PC-9 (cell line): ENCODE measurements at regions not wholly inside any gene's neighbourhood (a gene's known extent, or its start where the extent isn't known, plus 50 kb on each side); places are given as distances from the start of the nearest gene placed in this dataset.

ENCODE experiments used
- BruUV-seq: library from RNA; stranded (reverse); fragments of 400-500 nt; replicated peaks from 2 replicates; lab custom pipeline; 2021; lab: Mats Ljungman, UMichigan
- CTCF ChIA-PET: fragments of 300-600 bp; sonication (Branson Sonifier 250); formaldehyde crosslinking; loops from one replicate; lab custom pipeline; 2022; ENCODE audit warnings: antibody characterized with exemption; lab: Charles Lee
- POLR2A ChIA-PET: fragments of 300-600 bp; sonication (Branson Sonifier 250); formaldehyde crosslinking; loops from one replicate; lab custom pipeline; 2022; ENCODE audit warnings: antibody characterized with exemption; ENCODE audit not compliant: unreplicated experiment; lab: Charles Lee
- DNase-seq, 2 experiments: peaks; one replicate each; pipeline versions ENCODE4 v3.0.0 to v3.0.0-alpha.2; 2015 to 2022; ENCODE audit warnings: mixed read lengths in 1 of 2
- H2AFZ ChIP-seq: fragments of 200-600 bp; sonication (generic); 2 replicates; pipeline ENCODE4 v1.8.1; 2017; ENCODE audit warnings: antibody characterized with exemption
- H3F3A ChIP-seq: fragments of 200-600 bp; sonication (generic); 2 replicates; pipeline ENCODE4 v1.8.1; 2017; ENCODE audit warnings: antibody characterized with exemption, mild to moderate bottlenecking, low read depth; ENCODE audit not compliant: insufficient read depth
- H3K27ac ChIP-seq: fragments of 200-600 bp; sonication (generic); 2 replicates; pipeline ENCODE4 v1.6.1; 2016; ENCODE audit warnings: mixed run types
- H3K27me3 ChIP-seq: fragments of 200-600 bp; sonication (generic); 2 replicates; pipeline ENCODE4 v1.6.1; 2016; ENCODE audit warnings: low read depth, mixed run types; ENCODE audit not compliant: insufficient read depth
- H3K36me3 ChIP-seq: fragments of 200-600 bp; sonication (generic); 2 replicates; pipeline ENCODE4 v1.6.1; 2016; ENCODE audit warnings: low read depth, mixed run types
- H3K4me1 ChIP-seq: fragments of 200-600 bp; sonication (generic); replicated peaks from 2 replicates; pipeline ENCODE4 v1.6.1; 2016; ENCODE audit warnings: mixed run types; ENCODE audit not compliant: insufficient read depth
- H3K4me2 ChIP-seq: fragments of 200-600 bp; sonication (generic); 2 replicates; pipeline ENCODE4 v1.6.1; 2017; ENCODE audit warnings: mixed run types
- H3K4me3 ChIP-seq: fragments of 200-600 bp; sonication (generic); 2 replicates; pipeline ENCODE4 v1.6.1; 2016; ENCODE audit warnings: mixed run types
- H3K79me2 ChIP-seq: fragments of 200-600 bp; sonication (generic); 2 replicates; pipeline ENCODE4 v1.6.1; 2017; ENCODE audit warnings: low read depth, mixed run types
- H3K9me2 ChIP-seq: fragments of 200-600 bp; sonication (generic); 2 replicates; pipeline ENCODE4 v1.8.1; 2017; ENCODE audit warnings: mild to moderate bottlenecking; ENCODE audit not compliant: insufficient read depth
- H3K9me3 ChIP-seq: fragments of 200-600 bp; sonication (generic); 2 replicates; pipeline ENCODE4 v1.8.1; 2016; ENCODE audit warnings: low read depth; ENCODE audit not compliant: insufficient read depth
- H4K20me1 ChIP-seq: fragments of 200-600 bp; sonication (generic); 2 replicates; pipeline ENCODE4 v1.8.1; 2017; ENCODE audit not compliant: insufficient read depth
- EZH2 ChIP-seq: fragments of 200-600 bp; sonication (generic); IDR thresholded peaks from 2 replicates; pipeline ENCODE4 v1.8.0; 2017; ENCODE audit warnings: antibody characterized with exemption, low read depth
- intact Hi-C: fragments of 100-400 bp; cut with micrococcal nuclease; formaldehyde crosslinking; loops from one replicate; pipeline ENCODE4 v1.10.0; 2022; ENCODE audit not compliant: unreplicated experiment
- TF ChIP-seq, protein P1 (sequence below): fragments of 200-600 bp; sonication (generic); conservative IDR thresholded peaks from 2 replicates; pipeline ENCODE4 v1.6.1; 2017; ENCODE audit warnings: mixed run types, antibody characterized with exemption, mild to moderate bottlenecking, moderate library complexity

DNA sequence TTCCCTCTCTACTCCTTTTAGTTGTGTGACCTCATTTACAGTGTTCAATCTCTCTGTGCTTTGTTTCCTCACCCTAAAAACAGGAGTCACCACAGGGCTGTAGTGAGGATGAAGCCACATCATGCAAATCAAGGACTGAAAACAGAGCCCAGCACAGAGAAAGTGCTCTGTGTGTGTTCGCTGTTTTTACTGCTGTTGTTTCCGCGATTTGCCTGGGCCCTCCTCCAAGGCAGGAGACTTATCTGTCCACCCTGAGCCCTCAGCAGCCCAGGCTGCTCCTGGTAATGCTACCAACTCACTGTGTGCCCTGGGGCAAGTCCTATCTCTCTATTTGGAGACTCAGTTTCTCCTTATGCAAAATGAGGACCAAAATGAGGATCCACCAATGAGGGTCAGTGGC, 87.2 kb upstream of the NEURL1B start:
- Histone ChIP-seq H3K4me2 (no peak overlapping the region), H2AFZ (no peak overlapping the region), H3F3A (no peaks in the 10 kb centered on the region), H3K4me1 (no peaks in the 10 kb centered on the region), H3K27ac (no peak overlapping the region), H3K36me3 (no peaks in the 10 kb centered on the region), H3K9me2 (no peaks in the 10 kb centered on the region), H3K79me2 (no peaks in the 10 kb centered on the region), H4K20me1 (no peaks in the 10 kb centered on the region), H3K27me3 (peaks cover 89% of the 10 kb centered on the region), H3K9me3 (no peaks in the 10 kb centered on the region), H3K4me3 (no peak overlapping the region)
- DNase-seq, result no peak
- no TSS peak for BruUV-seq
- ChIA-PET CTCF (no interaction called here), POLR2A (no interaction called here)
- TF ChIP-seq, protein P1, sequence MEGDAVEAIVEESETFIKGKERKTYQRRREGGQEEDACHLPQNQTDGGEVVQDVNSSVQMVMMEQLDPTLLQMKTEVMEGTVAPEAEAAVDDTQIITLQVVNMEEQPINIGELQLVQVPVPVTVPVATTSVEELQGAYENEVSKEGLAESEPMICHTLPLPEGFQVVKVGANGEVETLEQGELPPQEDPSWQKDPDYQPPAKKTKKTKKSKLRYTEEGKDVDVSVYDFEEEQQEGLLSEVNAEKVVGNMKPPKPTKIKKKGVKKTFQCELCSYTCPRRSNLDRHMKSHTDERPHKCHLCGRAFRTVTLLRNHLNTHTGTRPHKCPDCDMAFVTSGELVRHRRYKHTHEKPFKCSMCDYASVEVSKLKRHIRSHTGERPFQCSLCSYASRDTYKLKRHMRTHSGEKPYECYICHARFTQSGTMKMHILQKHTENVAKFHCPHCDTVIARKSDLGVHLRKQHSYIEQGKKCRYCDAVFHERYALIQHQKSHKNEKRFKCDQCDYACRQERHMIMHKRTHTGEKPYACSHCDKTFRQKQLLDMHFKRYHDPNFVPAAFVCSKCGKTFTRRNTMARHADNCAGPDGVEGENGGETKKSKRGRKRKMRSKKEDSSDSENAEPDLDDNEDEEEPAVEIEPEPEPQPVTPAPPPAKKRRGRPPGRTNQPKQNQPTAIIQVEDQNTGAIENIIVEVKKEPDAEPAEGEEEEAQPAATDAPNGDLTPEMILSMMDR, result no peak
- TF ChIP-seq EZH2, result no peak
- intact Hi-C loops, result no loop called here

DNA sequence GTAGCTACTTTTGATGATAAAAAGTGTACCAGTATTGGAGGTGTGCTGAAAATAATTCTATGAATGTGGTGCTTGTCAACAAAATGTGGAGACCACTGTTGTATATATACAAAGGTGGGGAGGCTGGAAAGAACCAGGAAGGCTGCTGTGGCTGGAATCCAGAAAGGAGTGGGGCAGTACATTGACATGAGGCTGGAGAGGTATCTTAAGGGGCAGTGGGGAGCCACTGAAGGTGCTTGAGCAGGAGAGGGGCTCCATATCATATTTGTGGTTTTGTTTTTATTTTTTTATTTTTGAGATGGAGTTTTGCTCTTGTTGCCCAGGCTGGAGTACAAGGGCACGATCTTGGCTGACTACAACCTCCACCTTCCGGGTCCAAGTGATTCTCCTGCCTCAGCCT, 87.9 kb upstream of the NEURL1B start:
- Histone ChIP-seq H3F3A (no peaks in the 10 kb centered on the region), H3K27me3 (peaks cover 89% of the 10 kb centered on the region), H3K4me1 (no peaks in the 10 kb centered on the region), H4K20me1 (no peaks in the 10 kb centered on the region), H3K36me3 (no peaks in the 10 kb centered on the region), H2AFZ (no peak overlapping the region), H3K9me3 (no peaks in the 10 kb centered on the region), H3K9me2 (no peaks in the 10 kb centered on the region), H3K79me2 (no peaks in the 10 kb centered on the region), H3K4me2 (no peak overlapping the region), H3K4me3 (no peak overlapping the region), H3K27ac (no peak overlapping the region)
- intact Hi-C loops, result no loop called here
- no peak for DNase-seq
- CTCF ChIA-PET, result no interaction called here
- TF ChIP-seq, protein P1, result no peak
- no peak for TF ChIP-seq EZH2
- BruUV-seq, result no TSS peak
- POLR2A ChIA-PET, result no interaction called here

- POLR2A ChIA-PET, result no interaction called here
- peaks cover 94% of the 10 kb centered on the region for H3K27me3 ChIP-seq
These were observed 90.1 kb upstream of the NEURL1B start for GRCh38 chr5:172550996-172551395.

More at GRCh38 chr5:172550996-172551395, 90.1 kb upstream of the NEURL1B start:
- no peaks in the 10 kb centered on the region for H3F3A ChIP-seq
- no peaks in the 10 kb centered on the region for H3K4me1 ChIP-seq
- no TSS peak for BruUV-seq
- H2AFZ ChIP-seq, result no peak overlapping the region
- H3K9me3 ChIP-seq, result no peaks in the 10 kb centered on the region
- intact Hi-C loops, result no loop called here
- CTCF ChIA-PET, result no interaction called here
- no peaks in the 10 kb centered on the region for H3K9me2 ChIP-seq
- no peak overlapping the region for H3K4me2 ChIP-seq
- no peaks in the 10 kb centered on the region for H3K79me2 ChIP-seq
- no peak for DNase-seq
- H3K36me3 ChIP-seq, result no peaks in the 10 kb centered on the region
- no peaks in the 10 kb centered on the region for H4K20me1 ChIP-seq
- TF ChIP-seq, protein P1, result no peak
- no peak for TF ChIP-seq EZH2
- no peak overlapping the region for H3K4me3 ChIP-seq
- no peak overlapping the region for H3K27ac ChIP-seq
